22Rv1 (cell line): ENCODE measurements at regions not wholly inside any gene's neighbourhood (a gene's known extent, or its start where the extent isn't known, plus 50 kb on each side); places are given as distances from the start of the nearest gene placed in this dataset.
"Not testable (repeated sequence)": the region's sequence is repeated elsewhere in the genome, so short reads cannot be mapped to it uniquely, and the experiment has no call there.

Experiments used
- H3K27ac ChIP-seq: fragments of 450-650 bp; 2 replicates; pipeline ENCODE4 v1.5.1; 2017
- CTCF ChIP-seq: fragments of 450-650 bp; IDR thresholded peaks from 2 replicates; pipeline ENCODE4 v1.5.1; 2017; ENCODE audit warnings: mild to moderate bottlenecking
- ZFX ChIP-seq: fragments of 450-650 bp; IDR thresholded peaks from 2 replicates; pipeline ENCODE4 v1.6.1; 2017; ENCODE audit warnings: antibody characterized with exemption, borderline replicate concordance

GRCh38 chr5:174793076-174793475, 68.7 kb downstream of the MSX2 start:
- H3K27ac ChIP-seq: no peak overlapping the region
- TF ChIP-seq CTCF: no peak
- no peak for TF ChIP-seq ZFX

GRCh38 chr5:174792265-174792664, 67.9 kb downstream of the MSX2 start:
- not testable (repeated sequence) for H3K27ac ChIP-seq

- H3K27ac ChIP-seq: no peak overlapping the region
- no peak for TF ChIP-seq CTCF
- no peak for TF ChIP-seq ZFX
Observed at GRCh38 chr5:174790906-174791305, 66.5 kb downstream of the MSX2 start.

GRCh38 chr5:174789596-174789995, 65.2 kb downstream of the MSX2 start:
- no peak overlapping the region for H3K27ac ChIP-seq
- no peak for TF ChIP-seq CTCF
- no peak for TF ChIP-seq ZFX

- TF ChIP-seq ZFX: no peak
- no peak overlapping the region for H3K27ac ChIP-seq
Observed at GRCh38 chr5:174785120-174785680, 60.8 kb downstream of the MSX2 start.
